A673 (cell line): ENCODE measurements at regions not wholly inside any gene's neighbourhood (a gene's known extent, or its start where the extent isn't known, plus 50 kb on each side); places are given as distances from the start of the nearest gene placed in this dataset.

Source experiments
- BruUV-seq: library from RNA; stranded (reverse); fragments of 400-500 nt; replicated peaks from 2 replicates; lab custom pipeline; 2021; lab: Mats Ljungman, UMichigan
- CTCF ChIA-PET: fragments of 300-600 bp; sonication (Branson Sonifier 250); formaldehyde crosslinking; loops from one replicate; lab custom pipeline; 2022; ENCODE audit warnings: antibody characterized with exemption; lab: Charles Lee
- POLR2A ChIA-PET: fragments of 300-600 bp; sonication (Branson Sonifier 250); formaldehyde crosslinking; loops from one replicate; lab custom pipeline; 2022; ENCODE audit warnings: antibody characterized with exemption; ENCODE audit not compliant: low non-redundant PET; lab: Charles Lee
- DNase-seq: peaks from one replicate; pipeline ENCODE4 v3.0.0-alpha.2; 2015; ENCODE audit warnings: low spot score
- H3K27ac ChIP-seq: fragments of 200-600 bp; sonication (generic); 2 replicates; pipeline ENCODE4 v1.5.1; 2016; ENCODE audit warnings: mixed run types, low read depth, mild to moderate bottlenecking, mixed read lengths, antibody characterized with exemption, low read length; ENCODE audit not compliant: poor library complexity, severe bottlenecking
- H3K27me3 ChIP-seq: fragments of 200-600 bp; sonication (generic); replicated peaks from 2 replicates; pipeline ENCODE4 v1.6.1; 2017; ENCODE audit warnings: mixed run types, low read depth, mild to moderate bottlenecking, mixed read lengths, antibody characterized with exemption, low read length; ENCODE audit not compliant: insufficient read depth, poor library complexity
- H3K36me3 ChIP-seq: fragments of 200-600 bp; sonication (generic); 2 replicates; pipeline ENCODE4 v1.6.1; 2016; ENCODE audit warnings: mixed run types, mild to moderate bottlenecking, mixed read lengths, antibody characterized with exemption, low read length; ENCODE audit not compliant: insufficient read depth, poor library complexity, severe bottlenecking
- H3K4me1 ChIP-seq: fragments of 200-600 bp; sonication (generic); 2 replicates; pipeline ENCODE4 v1.6.1; 2017; ENCODE audit warnings: mixed run types, mild to moderate bottlenecking, mixed read lengths, antibody characterized with exemption, low read length; ENCODE audit not compliant: insufficient read depth, poor library complexity, severe bottlenecking
- H3K4me3 ChIP-seq: fragments of 200-600 bp; sonication (generic); 2 replicates; pipeline ENCODE4 v1.5.1; 2016; ENCODE audit warnings: low read depth, mixed run types, mild to moderate bottlenecking, mixed read lengths, low read length; ENCODE audit not compliant: poor library complexity, severe bottlenecking
- H3K9me3 ChIP-seq: fragments of 200-600 bp; sonication (generic); 2 replicates; pipeline ENCODE4 v1.6.1; 2016; ENCODE audit warnings: mixed run types, low read depth, mild to moderate bottlenecking, mixed read lengths, antibody characterized with exemption, low read length; ENCODE audit not compliant: poor library complexity, severe bottlenecking
- CTCF ChIP-seq: fragments of 300-800, 200-600 bp; sonication (generic); conservative IDR thresholded peaks from 2 replicates; pipeline ENCODE4 v1.5.1; 2017; ENCODE audit warnings: low read depth, mild to moderate bottlenecking, antibody characterized with exemption, low read length, moderate library complexity, mixed read lengths
- EZH2 ChIP-seq: fragments of 200-600 bp; sonication (generic); IDR thresholded peaks from 2 replicates; pipeline ENCODE4 v1.6.1; 2017; ENCODE audit warnings: borderline replicate concordance, low read depth, mild to moderate bottlenecking, mixed read lengths, antibody characterized with exemption, low read length; ENCODE audit not compliant: poor library complexity, severe bottlenecking
- intact Hi-C: fragments of 100-400 bp; cut with micrococcal nuclease; formaldehyde crosslinking; loops from one replicate; pipeline ENCODE4 v1.10.0; 2022; ENCODE audit not compliant: unreplicated experiment

DNA sequence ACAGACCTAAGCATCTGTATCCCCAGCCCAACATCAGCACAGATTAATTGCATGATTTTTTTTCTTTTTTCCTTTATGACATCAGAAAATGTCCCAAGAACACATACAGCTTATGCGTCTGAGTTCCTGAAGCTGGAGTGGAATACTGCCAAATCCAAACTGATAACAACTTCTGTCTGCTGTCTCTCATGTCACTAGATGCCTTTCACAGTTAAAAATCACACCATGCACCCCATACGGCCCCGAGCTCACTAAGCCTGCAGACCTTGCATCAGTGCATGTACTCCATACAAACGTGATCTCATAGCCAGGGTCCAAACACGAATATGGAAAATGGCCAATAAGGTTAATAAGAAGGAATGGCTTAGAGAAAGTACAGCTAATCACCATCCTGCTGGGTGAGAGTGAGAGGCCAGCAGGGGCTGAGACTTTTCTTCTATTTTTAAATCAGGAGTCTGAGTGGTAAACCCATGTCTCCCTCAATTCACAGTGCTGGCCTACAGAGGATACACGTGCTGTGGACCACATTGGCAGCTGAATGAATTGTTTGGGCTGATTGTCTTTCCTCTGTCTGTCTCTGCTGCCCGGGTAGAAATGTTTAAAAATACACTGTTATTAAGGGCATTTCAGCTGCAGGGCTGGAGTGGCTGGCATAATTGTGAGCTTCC lies 350.6 kb upstream of the RAG2 start:
- DNase-seq: peak; percentile 93

GRCh38 chr11:36945384-36945783 lies 347.3 kb upstream of the RAG2 start:
- BruUV-seq: no TSS peak
- POLR2A ChIA-PET: no interaction called here
- Histone ChIP-seq H3K36me3 (no peaks in the 10 kb centered on the region), H3K27ac (no peak overlapping the region), H3K4me1 (peaks cover 48% of the 10 kb centered on the region), H3K4me3 (no peak overlapping the region), H3K9me3 (no peaks in the 10 kb centered on the region), H3K27me3 (no peaks in the 10 kb centered on the region)
- TF ChIP-seq CTCF: peak; percentile 97
- no peak for TF ChIP-seq EZH2
- intact Hi-C loops: loop anchor here (1.0 to 5.0 kb wide), 4 partner anchors 58 to 502 kb away; no protein-coding TSS in a partner anchor
- CTCF ChIA-PET: interaction anchor here (1.8 kb wide), 1 partner anchor 154 kb away, joined by 4 read pairs; no protein-coding TSS in a partner anchor
- peak; percentile 89 for DNase-seq

More for the DNA sequence above, 350.6 kb upstream of the RAG2 start:
- Histone ChIP-seq H3K9me3 (no peaks in the 10 kb centered on the region), H3K27ac (peak overlapping the region; percentile 51), H3K4me1 (peaks cover 67% of the 10 kb centered on the region), H3K4me3 (no peak overlapping the region), H3K36me3 (no peaks in the 10 kb centered on the region), H3K27me3 (no peaks in the 10 kb centered on the region)
- 0 out of 2 replicates have a peak, but pooled peaks have one; percentile 16 for TF ChIP-seq CTCF
- no peak for TF ChIP-seq EZH2
- BruUV-seq: no TSS peak
- intact Hi-C loops: loop anchor here (5.0 kb wide), 3 partner anchors 149 to 499 kb away; no protein-coding TSS in a partner anchor
- CTCF ChIA-PET: interaction anchor here (0.7 to 1.4 kb wide), 2 partner anchors 26 to 247 kb away, joined by 3 read pairs; no protein-coding TSS in a partner anchor
- POLR2A ChIA-PET: no interaction called here

GRCh38 chr11:36933481-36933880 lies 335.4 kb upstream of the RAG2 start:
- POLR2A ChIA-PET: no interaction called here

More at GRCh38 chr11:36933481-36933880, 335.4 kb upstream of the RAG2 start:
- BruUV-seq: no TSS peak
- H3K27me3 ChIP-seq: no peaks in the 10 kb centered on the region
- TF ChIP-seq EZH2: no peak
- no peak for TF ChIP-seq CTCF
- H3K4me1 ChIP-seq: peaks cover 9% of the 10 kb centered on the region
- DNase-seq: no peak
- CTCF ChIA-PET: no interaction called here
- H3K27ac ChIP-seq: no peak overlapping the region
- intact Hi-C loops: no loop called here
- H3K9me3 ChIP-seq: no peaks in the 10 kb centered on the region
- no peaks in the 10 kb centered on the region for H3K36me3 ChIP-seq
- no peak overlapping the region for H3K4me3 ChIP-seq
